Hepatocyte (in vitro differentiated cells): ENCODE measurements at regions not wholly inside any gene's neighbourhood (a gene's known extent, or its start where the extent isn't known, plus 50 kb on each side); places are given as distances from the start of the nearest gene placed in this dataset.

ENCODE experiments used
- DNase-seq: peaks from one replicate; pipeline ENCODE4 v3.0.0-alpha.2; 2016; ENCODE audit warnings: low spot score
- H2AFZ ChIP-seq: fragments of 200-600 bp; sonication (generic); 2 replicates; pipeline ENCODE4 v1.6.0; 2016; ENCODE audit warnings: antibody characterized with exemption, mild to moderate bottlenecking
- H3K27ac ChIP-seq: fragments of 200-600 bp; sonication (generic); 2 replicates; pipeline ENCODE4 v1.5.1; 2016; ENCODE audit warnings: mild to moderate bottlenecking
- H3K27me3 ChIP-seq: fragments of 200-600 bp; sonication (generic); 2 replicates; pipeline ENCODE4 v1.6.1; 2016
- H3K36me3 ChIP-seq: fragments of 200-600 bp; sonication (generic); replicated peaks from 2 replicates; pipeline ENCODE4 v1.5.1; 2016; ENCODE audit warnings: low read depth; ENCODE audit not compliant: insufficient read depth
- H3K4me1 ChIP-seq: fragments of 200-600 bp; sonication (generic); 2 replicates; pipeline ENCODE4 v1.5.1; 2016; ENCODE audit warnings: mild to moderate bottlenecking, moderate library complexity; ENCODE audit not compliant: insufficient read depth
- H3K4me2 ChIP-seq: fragments of 200-600 bp; sonication (generic); 2 replicates; pipeline ENCODE4 v1.6.0; 2016
- H3K4me3 ChIP-seq: fragments of 200-600 bp; sonication (generic); 2 replicates; pipeline ENCODE4 v1.5.1; 2016; ENCODE audit warnings: mild to moderate bottlenecking
- H3K79me2 ChIP-seq: fragments of 200-600 bp; sonication (generic); 2 replicates; pipeline ENCODE4 v1.6.0; 2017; ENCODE audit warnings: mild to moderate bottlenecking
- H3K9me2 ChIP-seq: fragments of 200-600 bp; sonication (generic); replicated peaks from 2 replicates; pipeline ENCODE4 v1.6.0; 2017; ENCODE audit warnings: mild to moderate bottlenecking; ENCODE audit not compliant: insufficient read depth
- H3K9me3 ChIP-seq: fragments of 200-600 bp; sonication (generic); 2 replicates; pipeline ENCODE4 v1.5.1; 2016; ENCODE audit warnings: low read depth, mild to moderate bottlenecking
- H4K20me1 ChIP-seq: fragments of 200-600 bp; sonication (generic); 2 replicates; pipeline ENCODE4 v1.6.0; 2016; ENCODE audit warnings: mild to moderate bottlenecking; ENCODE audit not compliant: insufficient read depth, poor library complexity, severe bottlenecking
- EZH2 ChIP-seq: fragments of 200-600 bp; sonication (generic); IDR thresholded peaks from 2 replicates; pipeline ENCODE4 v1.6.1; 2016; ENCODE audit warnings: antibody characterized with exemption, mild to moderate bottlenecking, borderline replicate concordance
- EZH2phosphoT487 ChIP-seq: fragments of 200-600 bp; sonication (generic); IDR thresholded peaks from one replicate; pipeline ENCODE4 v1.6.1; 2018; ENCODE audit warnings: antibody characterized with exemption, mild to moderate bottlenecking, low read depth, moderate library complexity; ENCODE audit not compliant: unreplicated experiment, severe bottlenecking
- WGBS: methylation state at CpG from one replicate; pipeline ENCODE4 v1.1.6; 2016; ENCODE audit warnings: low lambda C conversion rate; ENCODE audit errors: missing lambda C conversion rate; 5-methylcytosine and 5-hydroxymethylcytosine counted together
- TF ChIP-seq, protein P1 (sequence below): fragments of 200-600 bp; sonication (generic); IDR thresholded peaks from 2 replicates; pipeline ENCODE4 v1.5.1; 2016; ENCODE audit warnings: antibody characterized with exemption, mild to moderate bottlenecking; ENCODE audit not compliant: poor library complexity

DNA sequence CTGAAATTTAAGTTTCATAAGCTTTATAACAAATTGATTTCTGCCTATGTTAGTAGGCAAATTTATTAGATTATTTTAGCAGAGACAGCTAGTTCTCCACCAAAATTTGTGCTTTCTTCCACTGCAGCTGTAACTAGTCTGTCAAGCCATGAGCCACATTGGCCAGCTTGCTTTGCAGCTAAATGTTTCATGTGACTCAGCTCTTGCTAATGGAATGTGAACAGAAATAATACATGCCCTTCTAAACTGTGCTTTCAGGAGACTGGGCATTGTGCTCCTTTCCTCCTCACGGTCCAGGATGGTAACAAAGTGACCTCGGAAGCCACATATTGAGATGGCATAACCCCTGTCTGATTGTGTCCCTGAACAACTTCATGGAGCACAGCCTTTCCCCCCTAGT is 51.3 kb upstream of the KPNA4 start:
- Histone ChIP-seq H3K79me2 (no peaks in the 10 kb centered on the region), H4K20me1 (no peaks in the 10 kb centered on the region), H3K4me3 (no peak overlapping the region), H3K9me2 (no peaks in the 10 kb centered on the region), H3K4me2 (no peak overlapping the region), H3K4me1 (no peaks in the 10 kb centered on the region), H3K27ac (no peak overlapping the region), H2AFZ (no peak overlapping the region), H3K9me3 (no peaks in the 10 kb centered on the region), H3K27me3 (peaks cover 3% of the 10 kb centered on the region), H3K36me3 (no peaks in the 10 kb centered on the region)
- DNase-seq, result no peak
- TF ChIP-seq EZH2phosphoT487 (no peak), EZH2 (no peak)
- TF ChIP-seq, protein P1, sequence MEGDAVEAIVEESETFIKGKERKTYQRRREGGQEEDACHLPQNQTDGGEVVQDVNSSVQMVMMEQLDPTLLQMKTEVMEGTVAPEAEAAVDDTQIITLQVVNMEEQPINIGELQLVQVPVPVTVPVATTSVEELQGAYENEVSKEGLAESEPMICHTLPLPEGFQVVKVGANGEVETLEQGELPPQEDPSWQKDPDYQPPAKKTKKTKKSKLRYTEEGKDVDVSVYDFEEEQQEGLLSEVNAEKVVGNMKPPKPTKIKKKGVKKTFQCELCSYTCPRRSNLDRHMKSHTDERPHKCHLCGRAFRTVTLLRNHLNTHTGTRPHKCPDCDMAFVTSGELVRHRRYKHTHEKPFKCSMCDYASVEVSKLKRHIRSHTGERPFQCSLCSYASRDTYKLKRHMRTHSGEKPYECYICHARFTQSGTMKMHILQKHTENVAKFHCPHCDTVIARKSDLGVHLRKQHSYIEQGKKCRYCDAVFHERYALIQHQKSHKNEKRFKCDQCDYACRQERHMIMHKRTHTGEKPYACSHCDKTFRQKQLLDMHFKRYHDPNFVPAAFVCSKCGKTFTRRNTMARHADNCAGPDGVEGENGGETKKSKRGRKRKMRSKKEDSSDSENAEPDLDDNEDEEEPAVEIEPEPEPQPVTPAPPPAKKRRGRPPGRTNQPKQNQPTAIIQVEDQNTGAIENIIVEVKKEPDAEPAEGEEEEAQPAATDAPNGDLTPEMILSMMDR, result no peak
- WGBS, result 84% methylated on average over 2 of the region's 2 CpGs

DNA sequence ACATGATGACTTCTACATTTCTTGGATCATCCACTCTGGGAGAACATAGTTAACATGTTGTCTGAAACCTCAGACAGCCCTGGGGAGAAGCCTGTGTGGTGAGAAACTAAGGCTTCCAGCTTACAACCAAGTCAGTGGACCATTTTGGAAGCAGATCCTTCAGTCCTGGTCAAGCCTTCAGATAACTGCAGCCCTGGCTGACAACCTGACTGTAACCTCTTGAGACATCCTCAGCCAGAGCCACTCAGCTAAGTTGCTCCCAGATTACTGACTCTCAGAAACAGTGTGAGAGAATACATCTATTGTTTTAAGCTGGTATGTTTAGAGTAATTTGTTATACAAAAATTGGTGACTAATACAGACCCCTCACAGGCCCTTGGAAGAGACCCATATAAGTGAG is 50.9 kb upstream of the KPNA4 start:
- Histone ChIP-seq H3K4me2 (no peak overlapping the region), H3K4me1 (no peaks in the 10 kb centered on the region), H3K9me3 (no peaks in the 10 kb centered on the region), H3K9me2 (no peaks in the 10 kb centered on the region), H4K20me1 (no peaks in the 10 kb centered on the region), H3K4me3 (no peak overlapping the region), H3K27me3 (peaks cover 3% of the 10 kb centered on the region), H3K79me2 (no peaks in the 10 kb centered on the region), H3K27ac (no peak overlapping the region), H2AFZ (no peak overlapping the region), H3K36me3 (no peaks in the 10 kb centered on the region)
- TF ChIP-seq, protein P1, result no peak
- TF ChIP-seq EZH2phosphoT487, result no peak
- no peak for TF ChIP-seq EZH2
- no peak for DNase-seq
